Common myeloid progenitor, CD34-positive (primary cell): ENCODE measurements at regions not wholly inside any gene's neighbourhood (a gene's known extent, or its start where the extent isn't known, plus 50 kb on each side); places are given as distances from the start of the nearest gene placed in this dataset.

Experiments used
- CTCF ChIA-PET: fragments of 350-600 bp; sonication (Branson Sonifier 250); formaldehyde crosslinking; loops from one replicate; lab custom pipeline; 2021; ENCODE audit warnings: antibody characterized with exemption; lab: Charles Lee
- POLR2A ChIA-PET: fragments of 350-600 bp; sonication (Branson Sonifier 250); formaldehyde crosslinking; loops from one replicate; lab custom pipeline; 2021; ENCODE audit warnings: antibody characterized with exemption; lab: Charles Lee
- DNase-seq, 3 donors: peaks; one replicate each; pipeline versions ENCODE4 v3.0.0 to v3.0.0-alpha.2; 2013
- H3K27ac ChIP-seq, 2 experiments: 1 replicate in 1 of 2; 2 replicates in 1 of 2; pipeline ENCODE4 v1.7.0; 2013; ENCODE audit warnings: inconsistent platforms in 2 of 2, low read length in 2 of 2, mild to moderate bottlenecking in 2 of 2, low read depth in 1 of 2, moderate library complexity in 1 of 2; ENCODE audit not compliant: severe bottlenecking in 2 of 2, insufficient read depth in 1 of 2, poor library complexity in 1 of 2
- H3K27me3 ChIP-seq, 5 experiments: replicated peaks in 2 of 5; 1 replicate in 3 of 5; 2 replicates in 2 of 5; pipeline versions ENCODE4 v1.6.1 to v1.7.0; 2013; ENCODE audit warnings: low read length in 4 of 5, mild to moderate bottlenecking in 2 of 5, moderate library complexity in 2 of 5, inconsistent platforms in 1 of 5; ENCODE audit not compliant: insufficient read depth in 5 of 5, control insufficient read depth in 4 of 5
- H3K36me3 ChIP-seq, 4 experiments: 1 replicate in 2 of 4; 2 replicates in 2 of 4; pipeline versions ENCODE4 v1.6.1 to v1.7.0; 2013; ENCODE audit warnings: low read length in 3 of 4, control low read depth in 1 of 4, mild to moderate bottlenecking in 1 of 4; ENCODE audit not compliant: control insufficient read depth in 4 of 4, insufficient read depth in 4 of 4
- H3K4me1 ChIP-seq, 4 experiments: 1 replicate in 3 of 4; 2 replicates in 1 of 4; pipeline versions ENCODE4 v1.6.1 to v1.7.1; 2013; ENCODE audit warnings: low read length in 3 of 4, mild to moderate bottlenecking in 3 of 4, control low read depth in 1 of 4, inconsistent platforms in 1 of 4, moderate library complexity in 1 of 4; ENCODE audit not compliant: control insufficient read depth in 4 of 4, insufficient read depth in 4 of 4; ENCODE audit errors: control extremely low read depth in 1 of 4
- H3K4me3 ChIP-seq, 7 experiments: 1 replicate in 4 of 7; 2 replicates in 3 of 7; pipeline versions ENCODE4 v1.5.1 to v1.7.0; 2013; ENCODE audit warnings: mild to moderate bottlenecking in 7 of 7, low read length in 6 of 7, moderate library complexity in 6 of 7, inconsistent platforms in 2 of 7, low read depth in 2 of 7, control low read depth in 1 of 7; ENCODE audit not compliant: insufficient read depth in 4 of 7, control insufficient read depth in 1 of 7; ENCODE audit errors: extremely low read depth in 1 of 7
- H3K9me3 ChIP-seq, 5 experiments: 1 replicate in 4 of 5; 2 replicates in 1 of 5; pipeline versions ENCODE4 v1.6.1 to v1.7.1; 2013; ENCODE audit warnings: low read length in 4 of 5, mild to moderate bottlenecking in 2 of 5, inconsistent platforms in 1 of 5, low read depth in 1 of 5, moderate library complexity in 1 of 5; ENCODE audit not compliant: control insufficient read depth in 4 of 5, insufficient read depth in 2 of 5; ENCODE audit errors: control extremely low read depth in 1 of 5
- WGBS: methylation state at CpG from one replicate; pipeline ENCODE4 v1.1.5; 2013; ENCODE audit not compliant: insufficient coverage; 5-methylcytosine and 5-hydroxymethylcytosine counted together

DNA sequence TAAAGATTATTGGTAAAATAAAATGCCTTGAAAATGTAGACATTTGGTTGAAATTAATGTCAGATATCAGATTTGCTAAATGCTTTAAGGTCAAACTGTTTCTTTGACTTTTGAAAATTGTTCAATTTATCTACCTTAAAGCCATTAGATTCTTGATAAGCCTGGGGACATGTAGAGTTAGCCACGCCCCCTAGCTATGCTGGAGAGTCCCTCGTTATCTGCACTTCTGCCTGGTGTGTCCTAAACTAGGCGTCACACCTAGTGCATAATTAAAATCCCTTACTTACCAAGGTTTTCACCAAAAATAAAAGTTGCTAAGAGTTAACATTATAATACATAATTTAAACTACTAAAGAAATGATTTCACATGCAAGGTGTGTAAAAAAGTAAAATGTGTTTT lies 79.5 kb downstream of the EGLN3 start:
- Histone ChIP-seq H3K27ac (no peak overlapping the region), H3K4me1 (no peaks in the 10 kb centered on the region), H3K36me3 (no peaks in the 10 kb centered on the region), H3K9me3 (peaks cover 0 to 15% (median 7%) of the 10 kb centered on the region in 5 experiments), H3K4me3 (no peak overlapping the region), H3K27me3 (no peaks in the 10 kb centered on the region)
- 100% methylated on average over 1 of the region's 3 CpGs for WGBS
- POLR2A ChIA-PET, result no interaction called here
- no peak for DNase-seq
- CTCF ChIA-PET, result no interaction called here

DNA sequence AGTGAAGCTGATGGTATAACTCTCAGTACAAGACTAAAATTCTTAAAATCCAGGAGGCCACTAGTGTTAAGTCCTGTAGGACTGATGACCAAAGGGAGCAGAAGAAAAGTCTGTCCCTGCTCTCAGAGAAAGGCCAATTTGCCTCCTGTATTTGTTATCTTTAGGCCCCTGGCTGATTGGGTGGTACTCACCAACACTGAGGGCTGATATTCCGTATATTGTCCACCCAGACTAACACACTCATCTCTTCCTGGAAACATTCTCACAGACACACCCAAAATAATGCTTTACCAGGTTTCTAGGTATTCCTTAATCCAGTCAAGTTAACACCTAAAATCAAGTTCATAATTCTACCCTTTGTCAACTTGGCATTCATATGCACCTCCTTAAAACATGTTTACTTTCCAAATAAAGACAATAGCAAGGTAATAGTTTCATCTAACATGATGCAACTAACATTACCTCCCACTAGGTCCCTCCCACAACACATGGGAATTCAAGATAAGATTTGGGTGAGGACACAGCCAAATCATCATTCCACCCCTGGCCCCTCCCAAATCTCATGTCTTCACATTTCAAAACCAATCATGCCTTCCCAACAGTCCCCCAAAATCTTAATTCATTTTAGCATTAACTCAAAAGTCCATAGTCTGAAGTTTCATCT lies 84.3 kb downstream of the EGLN3 start:
- WGBS, result 100% methylated on average over 1 of the region's 1 CpG
- no peaks in the 10 kb centered on the region for H3K9me3 ChIP-seq
- no peaks in the 10 kb centered on the region for H3K27me3 ChIP-seq
- H3K36me3 ChIP-seq, result no peaks in the 10 kb centered on the region
- CTCF ChIA-PET, result interaction anchor here (0.6 kb wide), 1 partner anchor 32 kb away, joined by 4 read pairs; no protein-coding TSS in a partner anchor
- H3K4me1 ChIP-seq, result no peaks in the 10 kb centered on the region
- DNase-seq, result no peak
- no peak overlapping the region for H3K4me3 ChIP-seq
- no peak overlapping the region for H3K27ac ChIP-seq
- POLR2A ChIA-PET, result no interaction called here

DNA sequence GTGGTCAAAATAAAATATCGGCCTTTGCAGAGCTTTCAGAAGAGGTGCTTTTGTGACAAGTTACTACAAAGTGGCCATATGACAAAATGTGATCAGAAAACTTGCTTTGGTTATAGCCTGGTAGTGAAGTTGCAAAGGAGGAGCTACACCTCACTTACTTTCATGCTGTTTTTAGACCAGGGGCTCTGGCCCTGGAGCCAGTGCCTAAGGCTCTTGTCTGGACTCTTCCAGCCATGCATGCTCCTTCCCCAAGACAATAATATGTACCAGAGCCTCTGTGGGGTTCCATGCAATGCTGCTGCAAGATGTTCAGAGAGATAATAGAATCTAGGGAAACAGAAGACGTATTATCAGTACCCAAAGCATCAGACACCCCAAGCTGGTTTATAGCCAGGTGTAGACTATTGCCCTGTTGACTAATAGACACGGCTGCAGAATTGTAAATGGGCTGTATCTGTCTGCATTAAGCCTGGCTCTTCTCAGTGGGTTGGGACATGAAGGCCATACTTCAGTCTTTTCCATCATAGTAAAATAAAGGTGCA lies 88.5 kb downstream of the EGLN3 start:
- 83% methylated on average over 2 of the region's 3 CpGs for WGBS

DNA sequence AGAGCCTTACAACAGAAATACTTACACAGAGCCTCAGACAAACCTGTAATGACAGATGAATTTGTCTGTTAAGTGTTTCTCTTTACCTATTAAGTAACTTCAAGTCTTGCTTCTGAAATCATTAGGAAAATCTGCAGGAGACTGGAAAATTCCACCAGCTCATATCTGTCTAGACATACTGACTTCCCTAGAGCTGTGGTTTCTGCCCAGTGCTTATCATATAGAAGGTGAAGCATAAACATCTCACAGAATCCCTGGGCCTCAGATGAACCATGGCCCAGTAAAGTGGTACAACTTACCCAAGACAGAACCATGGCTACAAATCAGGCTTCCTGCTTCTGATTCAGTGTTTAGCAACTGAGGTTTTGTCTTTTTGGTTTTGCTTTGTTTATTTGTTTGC lies 91.6 kb downstream of the EGLN3 start:
- Histone ChIP-seq H3K4me3 (no peak overlapping the region), H3K36me3 (no peaks in the 10 kb centered on the region), H3K27me3 (no peaks in the 10 kb centered on the region), H3K9me3 (no peaks in the 10 kb centered on the region), H3K4me1 (no peaks in the 10 kb centered on the region), H3K27ac (no peak overlapping the region)
- ChIA-PET CTCF (interaction anchor here (1.4 to 1.5 kb wide), 2 partner anchors 10 to 21 kb away, joined by 3 to 7 read pairs; no protein-coding TSS in a partner anchor), POLR2A (no interaction called here)
- no peak for DNase-seq

More for the DNA sequence above, 88.5 kb downstream of the EGLN3 start:
- Histone ChIP-seq H3K9me3 (no peaks in the 10 kb centered on the region), H3K4me3 (no peak overlapping the region), H3K27ac (no peak overlapping the region), H3K27me3 (no peaks in the 10 kb centered on the region), H3K36me3 (no peaks in the 10 kb centered on the region), H3K4me1 (no peaks in the 10 kb centered on the region)
- DNase-seq, result no peak
- CTCF ChIA-PET, result interaction anchor here (0.7 kb wide), 1 partner anchor 14 kb away, joined by 3 read pairs; no protein-coding TSS in a partner anchor
- POLR2A ChIA-PET, result no interaction called here

DNA sequence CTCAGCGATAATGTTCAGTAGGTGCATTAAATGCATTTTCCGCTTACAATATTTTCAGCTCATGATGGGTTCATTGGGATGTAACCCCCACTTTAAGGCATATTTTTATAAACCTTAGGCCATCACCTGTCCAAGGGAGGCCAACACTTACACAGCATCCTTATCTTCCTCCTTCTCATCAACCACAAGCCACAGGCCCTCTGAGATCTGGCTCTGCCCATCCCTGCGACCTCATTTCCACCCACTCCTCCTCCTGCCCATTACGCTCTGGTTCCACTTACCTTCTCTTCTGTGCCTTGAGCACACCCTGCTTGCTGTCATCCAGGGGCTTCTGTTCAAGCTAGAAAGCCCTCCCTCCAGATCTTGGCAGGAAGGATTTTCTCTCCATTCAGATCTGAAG lies 93.2 kb downstream of the EGLN3 start:
- Histone ChIP-seq H3K27ac (no peak overlapping the region), H3K36me3 (no peaks in the 10 kb centered on the region), H3K4me1 (no peaks in the 10 kb centered on the region), H3K4me3 (no peak overlapping the region), H3K9me3 (no peaks in the 10 kb centered on the region), H3K27me3 (no peaks in the 10 kb centered on the region)
- 82% methylated on average over 4 of the region's 4 CpGs for WGBS
- DNase-seq, result no peak
- ChIA-PET CTCF (interaction anchor here (1.0 to 2.7 kb wide), 3 partner anchors 10 to 55 kb away, joined by 3 to 8 read pairs (median 5); no protein-coding TSS in a partner anchor), POLR2A (no interaction called here)

DNA sequence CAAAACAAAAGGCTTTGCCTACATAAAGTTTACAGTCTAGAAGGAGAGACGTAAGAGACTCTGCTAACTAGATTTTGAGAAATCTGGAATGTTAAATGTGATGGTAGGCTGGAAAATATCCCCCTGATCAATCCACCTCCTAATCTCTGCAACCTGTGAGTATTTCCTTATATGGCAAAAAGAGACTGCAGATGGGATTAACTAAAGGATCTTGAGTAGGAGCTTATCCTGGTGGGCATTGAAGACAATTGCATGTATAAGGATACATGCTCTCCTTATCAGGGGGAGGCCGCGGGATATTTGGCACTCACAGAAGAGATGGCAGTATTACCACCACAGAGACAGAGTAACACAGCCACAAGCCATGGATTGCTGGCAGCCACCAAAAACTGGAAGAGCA lies 95.2 kb downstream of the EGLN3 start:
- no peak overlapping the region for H3K4me3 ChIP-seq
- CTCF ChIA-PET, result interaction anchor here (1.3 to 2.7 kb wide), 2 partner anchors 8 to 18 kb away, joined by 3 to 8 read pairs; no protein-coding TSS in a partner anchor
- no peaks in the 10 kb centered on the region for H3K9me3 ChIP-seq
- no peaks in the 10 kb centered on the region for H3K27me3 ChIP-seq
- DNase-seq, result no peak
- H3K27ac ChIP-seq, result no peak overlapping the region
- POLR2A ChIA-PET, result no interaction called here
- 100% methylated on average over 2 of the region's 3 CpGs for whole genome bisulfite sequencing
- no peaks in the 10 kb centered on the region for H3K4me1 ChIP-seq
- no peaks in the 10 kb centered on the region for H3K36me3 ChIP-seq
